LNCaP clone FGC (cell line): ENCODE measurements at regions not wholly inside any gene's neighbourhood (a gene's known extent, or its start where the extent isn't known, plus 50 kb on each side); places are given as distances from the start of the nearest gene placed in this dataset.

ENCODE experiments used
- DNase-seq: peaks from one replicate; pipeline ENCODE4 v3.0.0-alpha.2; 2011; ENCODE audit warnings: low read depth
- H3K4me3 ChIP-seq: 2 replicates; pipeline ENCODE4 v1.5.1; 2011; ENCODE audit warnings: mild to moderate bottlenecking, low read depth, low read length, control low read depth
- CTCF ChIP-seq: IDR thresholded peaks from 2 replicates; pipeline ENCODE4 v1.5.1; 2012; ENCODE audit warnings: mild to moderate bottlenecking; ENCODE audit not compliant: control insufficient read depth, insufficient read depth; ENCODE audit errors: extremely low read depth

- DNase-seq = no peak
- TF ChIP-seq CTCF = no peak
- no peak overlapping the region for H3K4me3 ChIP-seq
These were observed 850.4 kb downstream of the GALR1 start for GRCh38 chr18:78099979-78100588.

DNA sequence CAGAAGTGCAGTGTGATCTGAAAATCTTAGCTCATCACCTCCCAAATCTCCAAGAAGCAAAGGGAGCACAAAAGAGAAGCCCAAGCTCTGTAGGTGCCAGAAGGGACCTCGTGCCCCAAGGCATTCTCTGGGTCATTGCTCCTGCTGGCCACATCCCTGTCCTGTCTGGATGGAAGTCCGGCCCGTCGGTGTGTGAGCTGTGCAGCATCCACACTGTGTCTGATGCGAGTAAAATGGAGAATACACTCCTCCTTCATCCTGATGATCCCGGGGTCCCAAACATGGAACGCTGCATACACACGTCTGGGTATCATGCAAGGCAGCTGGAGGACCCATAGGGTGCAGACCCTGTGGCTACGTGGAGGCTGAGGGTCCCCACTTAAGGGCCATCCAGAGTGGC, 851.4 kb downstream of the GALR1 start:
- no peak for TF ChIP-seq CTCF
- H3K4me3 ChIP-seq = no peak overlapping the region
- DNase-seq = no peak

DNA sequence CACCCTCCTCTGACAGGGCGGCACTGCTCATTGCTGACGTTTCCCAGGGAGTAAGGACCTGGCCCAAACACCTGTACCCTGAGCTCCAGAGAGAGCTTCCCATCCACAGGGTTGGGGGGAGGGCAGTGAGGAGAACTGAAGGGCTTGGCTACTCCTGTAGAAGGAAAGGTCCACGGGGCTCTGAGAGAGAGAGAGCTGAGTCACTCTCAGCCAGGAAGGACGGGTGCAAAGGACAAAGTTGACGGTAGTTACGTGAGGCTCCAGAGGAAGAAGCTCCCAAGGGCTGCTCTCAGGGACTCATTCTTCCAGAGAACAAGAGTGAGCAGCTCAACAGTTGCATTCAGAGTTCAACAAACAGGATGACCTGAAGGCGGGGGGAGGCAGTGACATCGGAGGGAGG, 852.5 kb downstream of the GALR1 start:
- DNase-seq = no peak
- no peak overlapping the region for H3K4me3 ChIP-seq
- TF ChIP-seq CTCF = no peak

GRCh38 chr18:78105611-78106010, 856.0 kb downstream of the GALR1 start:
- DNase-seq = no peak
- H3K4me3 ChIP-seq = no peak overlapping the region
- TF ChIP-seq CTCF = no peak

GRCh38 chr18:78106946-78107345, 857.3 kb downstream of the GALR1 start:
- no peak overlapping the region for H3K4me3 ChIP-seq
- DNase-seq = no peak
- no peak for TF ChIP-seq CTCF

DNA sequence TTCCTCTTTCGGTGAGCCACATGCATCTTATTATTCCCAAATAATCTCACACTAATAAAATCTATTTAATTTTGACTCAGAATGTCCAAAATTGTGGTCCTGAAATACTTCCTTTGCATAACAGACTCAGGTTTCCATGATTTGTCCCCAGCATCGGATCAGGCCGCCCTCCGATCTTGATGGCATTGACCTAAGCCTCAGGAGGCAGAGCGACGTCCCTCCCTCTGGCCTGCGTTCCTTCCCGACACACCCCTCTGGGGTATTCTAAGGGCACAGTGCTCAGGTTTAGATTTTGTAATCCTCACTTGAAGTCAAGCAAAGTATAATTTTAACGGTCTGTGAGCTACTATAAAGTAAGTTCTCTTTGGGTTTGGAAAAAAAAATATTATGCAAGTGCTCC, 857.7 kb downstream of the GALR1 start:
- no peak for DNase-seq
- H3K4me3 ChIP-seq = no peak overlapping the region
- no peak for TF ChIP-seq CTCF

DNA sequence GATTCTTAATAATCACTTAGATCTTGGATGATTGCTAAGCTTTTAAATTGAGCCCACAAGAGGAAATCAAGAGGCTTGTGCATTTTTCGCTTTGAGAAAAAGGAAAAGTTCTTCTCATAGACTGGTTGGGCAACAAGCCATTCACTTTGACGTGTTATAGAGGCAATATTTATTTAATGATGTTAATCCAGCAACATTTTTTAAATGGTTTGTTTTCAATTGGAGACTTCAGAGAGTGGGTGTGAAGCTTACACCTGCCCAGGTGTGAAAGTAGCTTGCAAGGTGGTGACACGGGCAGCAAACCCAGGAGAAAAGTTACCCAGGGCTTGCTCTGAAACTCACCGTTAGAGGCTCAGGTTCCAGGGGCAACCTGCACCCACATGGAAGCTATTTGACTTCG, 858.9 kb downstream of the GALR1 start:
- no peak for TF ChIP-seq CTCF

More for the DNA sequence above, 858.9 kb downstream of the GALR1 start:
- no peak for DNase-seq
- no peak overlapping the region for H3K4me3 ChIP-seq
